ENCODE measurements at regions not wholly inside any gene's neighbourhood (a gene's known extent, or its start where the extent isn't known, plus 50 kb on each side); places are given as distances from the start of the nearest gene placed in this dataset.
A peak's percentile ranks its signal among the peaks of the same experiment; 100 is the strongest.
"Not testable (repeated sequence)": the region's sequence is repeated elsewhere in the genome, so short reads cannot be mapped to it uniquely, and the experiment has no call there.

DNA sequence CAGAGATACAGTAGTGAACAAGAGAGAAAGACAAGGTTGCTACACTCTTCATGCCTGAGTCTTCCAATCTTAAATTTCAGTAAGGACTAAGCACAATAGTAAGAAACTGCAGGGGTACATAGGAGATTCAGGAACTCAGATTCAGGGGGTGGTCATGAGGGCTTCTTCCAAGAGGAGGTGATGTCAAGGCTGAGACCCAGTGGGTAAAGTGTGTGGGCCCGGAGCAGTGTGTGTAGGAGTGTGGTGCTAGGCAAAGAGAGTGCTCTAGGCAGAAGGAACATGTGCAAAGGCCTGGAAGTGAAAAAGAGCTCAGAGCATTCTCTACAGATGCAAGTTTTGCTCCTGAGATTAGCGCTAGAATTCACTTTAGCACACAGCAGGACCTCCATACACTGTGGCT lies 102.9 kb upstream of the SPATA12 start:
- no peak for DNase-seq

- no peak for DNase-seq
These were observed 103.6 kb upstream of the SPATA12 start for GRCh38 chr3:56956906-56957305.

DNA sequence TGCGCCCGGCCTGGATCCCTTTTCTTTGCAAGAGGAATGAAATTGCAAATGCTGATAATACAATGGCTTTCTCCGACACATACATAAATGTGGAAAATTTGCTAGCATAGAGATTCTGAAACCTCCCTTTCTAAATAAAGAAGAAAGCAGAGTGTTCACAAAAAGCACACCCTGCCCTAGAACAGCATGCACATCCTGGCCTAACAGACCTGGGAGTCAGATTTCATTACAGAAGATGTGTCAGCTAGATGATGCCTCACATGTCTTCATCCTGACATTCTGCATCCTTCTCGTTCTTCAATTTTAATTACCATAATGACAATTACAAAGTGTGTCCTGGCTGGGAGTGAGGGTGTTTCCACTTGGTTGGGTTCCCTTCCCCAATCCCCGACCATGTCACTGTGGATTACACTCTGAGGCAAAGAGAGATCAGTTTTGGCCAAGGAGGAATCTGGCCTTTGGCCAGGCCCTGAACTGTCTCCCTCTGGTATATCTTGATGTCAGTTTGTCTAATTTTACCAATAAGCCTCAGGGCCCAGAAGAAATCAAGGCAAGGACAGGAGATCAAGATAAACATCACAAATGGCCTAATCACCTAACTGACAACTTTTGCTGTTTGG lies 104.9 kb upstream of the SPATA12 start:
- DNase-seq, result no peak

DNA sequence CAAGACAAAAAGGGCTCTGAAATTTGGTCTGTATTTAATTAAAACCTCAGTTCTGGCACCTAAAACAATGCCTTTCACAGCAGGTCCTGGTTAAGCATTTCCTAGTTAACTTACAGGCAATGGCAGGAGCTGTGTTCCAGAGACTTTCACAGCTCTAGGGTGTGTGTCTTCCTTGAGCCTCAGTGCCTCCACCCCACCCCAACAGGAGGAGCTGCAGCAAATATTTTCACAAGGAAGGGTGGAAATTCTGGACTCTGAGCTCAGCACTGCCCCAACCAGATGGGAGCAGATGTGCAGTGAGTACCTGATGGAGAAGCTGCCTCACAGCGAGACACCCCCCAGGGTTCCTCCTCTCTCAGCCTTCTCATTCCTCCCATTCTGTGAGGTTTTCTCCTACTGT lies 106.3 kb upstream of the SPATA12 start:
- DNase-seq, result no peak

DNA sequence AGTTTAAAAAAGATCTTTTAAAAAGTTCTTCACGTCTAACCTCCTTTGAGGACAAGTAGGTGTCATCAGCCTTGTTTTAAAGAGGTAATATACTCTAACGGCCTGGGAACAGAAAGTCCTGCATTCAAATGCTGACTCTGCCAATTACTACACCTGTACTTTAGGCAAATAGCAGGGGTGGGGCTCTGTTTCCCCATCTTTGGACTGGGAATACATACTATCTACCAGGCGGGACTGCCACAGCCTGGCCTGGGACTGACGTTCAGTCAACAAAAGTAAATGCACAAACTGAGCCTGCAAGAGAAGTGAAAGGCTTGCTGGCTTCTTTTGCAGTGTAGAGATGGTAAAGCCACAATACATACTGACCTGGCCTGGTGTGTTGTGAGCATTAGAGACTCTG lies 107.6 kb upstream of the SPATA12 start:
- DNase-seq, result no peak

DNA sequence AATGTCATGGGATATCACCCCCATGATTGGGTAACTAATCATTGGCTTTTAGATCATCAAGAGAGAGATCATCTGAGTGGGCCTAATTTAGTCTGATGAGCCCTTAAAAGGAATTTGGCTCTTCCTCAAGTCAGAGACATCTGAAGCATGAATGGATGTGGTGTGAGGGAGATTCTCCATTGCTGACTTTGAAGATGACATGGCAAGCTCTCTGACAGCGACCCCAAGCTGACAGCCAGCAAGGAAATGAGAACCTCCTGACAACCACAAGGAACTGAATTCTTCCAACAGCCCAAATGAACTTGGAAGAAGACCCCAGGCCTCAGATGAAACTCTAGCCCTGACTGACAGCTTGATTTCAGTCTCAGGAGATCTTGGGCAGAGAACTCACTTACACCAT lies 108.4 kb upstream of the SPATA12 start:
- no peak for DNase-seq

DNA sequence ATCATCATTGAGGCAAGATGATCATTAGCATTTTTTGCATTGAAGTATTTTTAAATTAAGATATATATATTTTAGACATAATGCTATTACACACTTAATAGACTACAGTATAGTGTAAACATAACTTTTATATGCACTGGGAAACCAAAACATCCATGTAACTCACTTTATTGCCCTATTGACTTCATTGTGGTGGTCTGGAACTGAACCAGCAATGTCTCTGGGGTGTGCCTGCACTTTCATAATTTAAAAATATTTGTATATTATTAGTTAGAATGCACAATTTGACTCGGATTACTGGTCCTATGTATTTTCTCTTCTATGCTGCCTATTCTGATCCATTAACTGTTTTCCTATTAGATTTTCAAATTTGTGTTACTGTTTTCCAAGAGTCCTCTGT lies 109.1 kb upstream of the SPATA12 start:
- DNase-seq, result no peak

DNA sequence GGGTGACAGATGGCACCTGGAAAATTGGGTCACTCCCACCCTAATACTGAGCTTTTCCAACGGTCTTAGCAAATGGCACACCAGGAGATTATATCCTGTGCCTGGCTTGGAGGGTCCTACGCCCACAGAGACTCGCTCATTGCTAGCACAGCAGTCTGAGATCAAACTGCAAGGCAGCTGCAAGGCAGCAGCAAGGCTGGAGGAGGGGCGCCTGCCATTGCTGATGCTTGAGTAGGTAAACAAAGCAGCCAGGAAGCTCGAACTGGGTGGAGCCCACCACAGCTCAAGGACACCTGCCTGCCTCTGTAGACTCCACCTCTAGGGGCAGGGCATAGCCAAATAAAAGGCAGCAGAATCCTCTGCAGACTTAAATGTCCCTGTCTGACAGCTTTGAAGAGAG lies 115.1 kb upstream of the SPATA12 start:
- DNase-seq, result not testable (repeated sequence)

- DNase-seq, result no peak
These were observed 117.9 kb upstream of the SPATA12 start for GRCh38 chr3:56942523-56942922.

GRCh38 chr3:56940976-56941375 lies 119.5 kb upstream of the SPATA12 start:
- DNase-seq, result no peak

DNA sequence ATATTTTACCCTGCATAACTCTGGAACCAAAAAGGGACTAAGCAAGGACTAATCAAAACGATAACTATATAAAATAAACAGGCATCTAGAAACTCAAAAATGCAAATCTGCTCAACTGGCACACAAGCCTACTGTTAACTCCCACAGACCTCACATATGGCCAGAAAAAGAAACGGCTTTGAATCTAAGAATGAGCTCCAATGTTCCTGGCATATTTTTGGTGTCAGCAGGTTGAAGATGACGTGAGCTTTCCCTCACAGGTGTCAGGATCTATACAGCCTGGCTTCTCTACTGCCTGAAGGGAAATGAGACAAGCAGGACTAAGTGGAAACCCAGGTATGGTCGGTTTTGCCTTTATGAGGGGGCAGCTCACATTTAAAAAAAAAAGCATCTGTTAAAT lies 120.1 kb upstream of the SPATA12 start:
- DNase-seq, result peak in 2 of 56 donors; percentile 2 to 15

DNA sequence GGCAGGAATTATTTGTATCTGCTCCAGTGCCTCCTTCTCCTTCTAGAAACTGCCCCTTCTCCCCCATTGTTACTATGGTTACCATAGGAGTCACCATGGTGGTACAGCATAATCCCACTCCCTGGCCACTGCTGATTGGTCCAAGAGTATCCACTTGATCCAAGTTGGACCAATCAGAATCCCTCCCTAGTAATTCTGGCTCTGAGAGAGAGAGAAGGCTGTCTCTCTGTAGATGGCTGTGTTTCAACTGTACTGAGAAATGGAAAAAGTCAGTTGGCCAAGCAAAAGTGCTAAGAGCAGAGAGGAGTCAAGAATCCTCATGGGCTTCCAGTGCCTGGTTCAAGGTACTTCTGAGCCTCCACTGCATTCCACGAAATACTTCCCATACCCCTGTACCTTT lies 120.6 kb upstream of the SPATA12 start:
- no peak for DNase-seq

DNA sequence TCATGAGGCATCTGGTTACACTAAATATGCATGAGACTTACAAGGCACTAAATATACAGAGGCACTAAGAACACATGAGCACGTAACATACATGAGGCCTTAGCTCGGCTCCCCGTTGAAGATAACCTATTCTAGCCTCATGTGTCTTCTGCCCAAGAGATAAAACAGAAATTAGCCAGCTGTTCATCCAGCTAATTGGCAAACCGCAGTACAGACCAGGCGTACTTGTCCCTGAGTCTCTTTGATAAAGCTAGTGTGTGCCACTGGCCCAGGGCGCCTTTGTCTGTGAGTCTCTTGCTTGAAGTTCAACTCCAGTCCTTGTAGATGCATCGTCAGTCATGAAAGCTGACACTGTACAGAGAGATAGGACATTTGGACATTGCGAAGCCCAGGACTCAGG lies 121.9 kb upstream of the SPATA12 start:
- DNase-seq, result no peak

GRCh38 chr3:56937580-56937979 lies 122.9 kb upstream of the SPATA12 start:
- no peak for DNase-seq

- no peak for DNase-seq
These were observed 124.7 kb upstream of the SPATA12 start for GRCh38 chr3:56935811-56936210.

DNA sequence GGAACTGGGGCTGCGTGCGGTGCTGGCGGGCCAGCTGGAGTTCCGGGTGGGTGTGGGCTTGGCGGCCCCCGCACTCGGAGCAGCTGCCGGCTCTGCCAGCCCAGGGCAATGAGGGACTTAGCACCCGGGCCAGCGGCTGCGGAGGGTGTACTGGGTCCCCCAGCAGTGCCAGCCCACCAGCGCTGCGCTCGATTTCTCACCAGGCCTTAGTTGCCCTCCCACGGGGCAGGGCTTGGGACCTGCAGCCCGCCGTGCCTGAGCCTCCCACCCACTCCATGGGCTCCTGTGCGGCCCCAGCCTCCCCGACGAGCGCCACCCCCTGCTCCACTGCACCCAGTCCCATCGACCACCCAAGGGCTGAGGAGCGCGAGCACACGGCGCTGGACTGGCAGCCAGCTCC lies 126.0 kb upstream of the SPATA12 start:
- DNase-seq, result not testable (repeated sequence)

GRCh38 chr3:56933803-56934202 lies 126.7 kb upstream of the SPATA12 start:
- DNase-seq, result no peak

DNA sequence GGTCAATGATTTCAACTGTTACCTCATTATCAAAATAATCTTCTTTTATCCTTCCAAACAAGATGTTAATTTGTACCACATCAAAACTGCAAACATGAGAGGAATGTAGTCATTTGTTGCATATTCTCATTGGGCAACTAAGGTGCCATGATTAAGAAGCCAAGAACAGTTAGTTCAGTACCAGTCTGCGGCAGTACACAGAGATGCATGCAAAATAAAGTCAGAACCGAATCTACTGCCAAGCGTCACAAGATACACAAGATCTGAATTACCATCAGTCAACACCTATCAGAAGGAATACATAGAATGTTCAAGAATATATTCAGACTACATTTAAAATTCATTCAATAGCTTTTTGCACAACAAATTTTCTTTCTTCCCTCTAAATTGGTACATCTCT lies 127.6 kb upstream of the SPATA12 start:
- no peak for DNase-seq

GRCh38 chr3:56931836-56932235 lies 128.6 kb upstream of the SPATA12 start:
- no peak for DNase-seq

- DNase-seq, result no peak
These were observed 129.0 kb upstream of the ARHGEF3 start for GRCh38 chr3:56930706-56931105.

- no peak for DNase-seq
These were observed 128.3 kb upstream of the ARHGEF3 start for GRCh38 chr3:56929809-56930615.

GRCh38 chr3:56928379-56929068 lies 126.8 kb upstream of the ARHGEF3 start:
- no peak for DNase-seq

DNA sequence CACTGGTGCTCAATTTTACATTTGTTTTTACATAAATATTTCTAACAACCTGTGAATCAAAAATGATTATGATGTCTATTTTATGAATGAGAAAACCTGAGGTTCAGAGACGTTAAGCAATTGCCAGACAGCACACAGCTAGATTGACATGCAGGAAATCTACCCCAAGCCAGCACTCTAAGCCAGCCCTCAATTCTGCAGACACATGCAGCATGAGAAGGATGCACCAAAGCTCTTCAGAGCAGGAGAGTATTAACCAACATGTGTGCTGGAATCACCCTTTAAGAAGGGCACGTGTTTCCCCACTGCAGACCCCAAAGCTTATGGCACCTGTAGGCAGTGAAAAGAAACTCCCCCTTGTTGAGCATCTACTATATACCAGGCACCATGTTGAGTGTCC lies 126.1 kb upstream of the ARHGEF3 start:
- no peak for DNase-seq
